HUES48 (cell line): ENCODE measurements at regions not wholly inside any gene's neighbourhood (a gene's known extent, or its start where the extent isn't known, plus 50 kb on each side); places are given as distances from the start of the nearest gene placed in this dataset.
"Not testable (repeated sequence)": the region's sequence is repeated elsewhere in the genome, so short reads cannot be mapped to it uniquely, and the experiment has no call there.

Source experiments
- H3K27ac ChIP-seq: one replicate; pipeline ENCODE4 v1.7.0; 2013; ENCODE audit warnings: low read depth, low read length, inconsistent platforms
- H3K27me3 ChIP-seq: 2 replicates; pipeline ENCODE4 v1.6.1; 2013; ENCODE audit warnings: mild to moderate bottlenecking, low read length; ENCODE audit not compliant: control insufficient read depth, insufficient read depth
- H3K36me3 ChIP-seq: 2 replicates; pipeline ENCODE4 v1.6.1; 2013; ENCODE audit warnings: low read length; ENCODE audit not compliant: control insufficient read depth, insufficient read depth
- H3K4me1 ChIP-seq: 2 replicates; pipeline ENCODE4 v1.6.1; 2013; ENCODE audit warnings: mild to moderate bottlenecking, low read length; ENCODE audit not compliant: control insufficient read depth, insufficient read depth
- H3K4me3 ChIP-seq: 2 replicates; pipeline ENCODE4 v1.5.1; 2013; ENCODE audit warnings: mild to moderate bottlenecking, low read depth, low read length
- H3K9ac ChIP-seq: 2 replicates; pipeline ENCODE4 v1.6.1; 2013; ENCODE audit warnings: mild to moderate bottlenecking, low read depth, low read length, moderate library complexity
- H3K9me3 ChIP-seq: 2 replicates; pipeline ENCODE4 v1.6.1; 2013; ENCODE audit warnings: low read length; ENCODE audit not compliant: control insufficient read depth, insufficient read depth

DNA sequence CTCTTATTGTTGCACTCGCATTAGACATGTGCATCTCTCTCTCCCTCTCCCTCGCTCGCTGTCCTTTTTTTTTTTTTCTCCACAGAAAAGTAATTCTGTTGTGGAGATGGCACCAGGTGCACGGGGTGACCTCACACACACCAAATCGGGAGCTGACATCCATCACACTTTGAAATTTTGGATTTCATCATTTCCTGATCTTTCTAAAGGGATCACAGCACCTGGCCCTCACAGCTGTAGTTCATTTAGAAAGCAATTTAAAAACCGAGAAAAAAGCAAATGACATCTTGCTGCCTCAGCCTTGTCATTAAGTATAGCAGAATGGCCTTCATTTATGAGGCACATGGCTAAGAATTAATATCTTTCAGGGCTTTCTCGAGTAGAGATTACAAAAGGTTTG is 717.2 kb downstream of the RNF144A start:
- no peak overlapping the region for H3K9ac ChIP-seq
- H3K27ac ChIP-seq = no peak overlapping the region
- H3K9me3 ChIP-seq = no peaks in the 10 kb centered on the region

DNA sequence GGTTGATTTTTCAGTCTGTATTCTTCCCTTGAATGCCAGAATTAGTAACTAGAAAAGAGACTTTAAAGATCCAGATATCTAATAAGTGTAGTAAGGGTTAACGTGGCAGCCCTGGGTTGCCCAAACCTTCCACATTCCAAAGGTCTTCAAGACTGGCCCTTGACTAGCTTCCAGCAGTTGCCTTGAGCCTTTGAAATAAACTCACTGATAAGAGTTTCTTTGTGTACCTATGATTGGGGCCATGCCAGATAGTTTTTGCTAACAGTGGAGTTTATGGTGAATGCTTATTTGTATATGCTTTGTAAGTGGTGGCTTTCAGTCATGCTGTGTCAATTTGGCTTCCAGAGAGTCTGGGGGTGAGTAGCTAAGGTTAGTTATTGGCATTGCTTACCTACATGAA is 722.3 kb downstream of the RNF144A start:
- no peak overlapping the region for H3K27ac ChIP-seq
- H3K9me3 ChIP-seq = peaks cover 15% of the 10 kb centered on the region
- H3K9ac ChIP-seq = no peak overlapping the region
- H3K27me3 ChIP-seq = no peaks in the 10 kb centered on the region
- H3K4me1 ChIP-seq = no peaks in the 10 kb centered on the region
- H3K36me3 ChIP-seq = no peaks in the 10 kb centered on the region
- no peak overlapping the region for H3K4me3 ChIP-seq

More for the DNA sequence above, 717.2 kb downstream of the RNF144A start:
- Histone ChIP-seq H3K27me3 (no peaks in the 10 kb centered on the region), H3K36me3 (no peaks in the 10 kb centered on the region), H3K4me3 (no peak overlapping the region), H3K4me1 (no peaks in the 10 kb centered on the region)

GRCh38 chr2:7641272-7641671 is 724.1 kb downstream of the RNF144A start:
- H3K27me3 ChIP-seq, H3K4me3 ChIP-seq, H3K4me1 ChIP-seq, H3K9ac ChIP-seq, H3K27ac ChIP-seq, H3K36me3 ChIP-seq: not testable (repeated sequence)
- H3K9me3 ChIP-seq = peaks cover 15% of the 10 kb centered on the region

DNA sequence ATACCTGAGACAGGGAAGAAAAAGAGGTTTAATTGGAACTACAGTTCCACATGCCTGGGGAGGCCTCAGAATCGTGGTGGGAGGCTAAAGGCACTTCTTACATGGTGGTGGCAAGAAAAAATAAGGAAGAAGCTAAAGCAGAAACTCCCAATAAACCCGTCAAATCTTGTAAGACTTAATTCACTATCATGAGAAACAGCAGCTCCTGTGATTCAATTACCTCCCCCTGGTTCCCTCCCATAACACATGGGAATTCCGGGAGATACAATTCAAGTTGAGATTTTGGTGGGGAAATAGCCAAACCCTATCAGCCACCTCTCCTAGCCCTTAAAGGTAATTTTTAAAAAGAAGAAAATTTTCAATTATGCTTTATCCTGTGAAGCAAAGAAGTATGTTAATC is 728.8 kb downstream of the RNF144A start:
- Histone ChIP-seq H3K4me1 (no peaks in the 10 kb centered on the region), H3K27ac (no peak overlapping the region), H3K9ac (no peak overlapping the region), H3K9me3 (peaks cover 9% of the 10 kb centered on the region), H3K36me3 (no peaks in the 10 kb centered on the region), H3K4me3 (no peak overlapping the region), H3K27me3 (no peaks in the 10 kb centered on the region)

GRCh38 chr2:7646661-7647060 is 729.4 kb downstream of the RNF144A start:
- H3K4me3 ChIP-seq = no peak overlapping the region
- H3K27me3 ChIP-seq = no peaks in the 10 kb centered on the region
- no peaks in the 10 kb centered on the region for H3K4me1 ChIP-seq
- H3K36me3 ChIP-seq = no peaks in the 10 kb centered on the region
- H3K9me3 ChIP-seq = peaks cover 3% of the 10 kb centered on the region
- H3K9ac ChIP-seq = no peak overlapping the region
- no peak overlapping the region for H3K27ac ChIP-seq

DNA sequence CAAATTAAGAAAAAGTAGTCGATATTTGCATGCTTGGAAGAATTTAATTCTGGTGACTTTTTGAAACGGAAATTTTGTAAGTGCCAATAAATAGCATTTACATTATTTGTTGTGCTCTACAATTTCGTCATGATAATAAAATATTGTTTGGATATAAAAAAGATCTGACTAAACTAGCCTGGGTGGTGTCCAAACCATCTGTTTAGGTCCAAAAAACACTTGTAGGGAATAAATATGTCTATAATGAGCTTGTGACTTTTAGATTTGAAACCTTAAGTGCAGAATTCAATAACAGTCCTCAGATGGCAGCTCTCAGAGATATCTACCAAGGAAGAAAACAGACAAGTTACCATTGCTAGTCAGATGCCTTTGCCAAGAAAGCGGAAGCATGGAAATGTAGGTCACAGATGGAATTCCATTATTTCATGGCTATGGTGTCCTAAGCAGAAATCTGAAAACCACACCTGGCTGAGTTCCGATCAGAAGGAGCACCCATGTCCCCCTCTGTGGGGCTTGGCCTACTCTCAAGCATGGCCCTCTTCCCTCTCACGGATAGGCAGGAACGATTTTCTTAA is 731.1 kb downstream of the RNF144A start:
- Histone ChIP-seq H3K9me3 (peaks cover 10% of the 10 kb centered on the region), H3K9ac (no peak overlapping the region), H3K4me1 (no peaks in the 10 kb centered on the region), H3K4me3 (no peak overlapping the region), H3K27me3 (no peaks in the 10 kb centered on the region), H3K27ac (no peak overlapping the region), H3K36me3 (no peaks in the 10 kb centered on the region)

DNA sequence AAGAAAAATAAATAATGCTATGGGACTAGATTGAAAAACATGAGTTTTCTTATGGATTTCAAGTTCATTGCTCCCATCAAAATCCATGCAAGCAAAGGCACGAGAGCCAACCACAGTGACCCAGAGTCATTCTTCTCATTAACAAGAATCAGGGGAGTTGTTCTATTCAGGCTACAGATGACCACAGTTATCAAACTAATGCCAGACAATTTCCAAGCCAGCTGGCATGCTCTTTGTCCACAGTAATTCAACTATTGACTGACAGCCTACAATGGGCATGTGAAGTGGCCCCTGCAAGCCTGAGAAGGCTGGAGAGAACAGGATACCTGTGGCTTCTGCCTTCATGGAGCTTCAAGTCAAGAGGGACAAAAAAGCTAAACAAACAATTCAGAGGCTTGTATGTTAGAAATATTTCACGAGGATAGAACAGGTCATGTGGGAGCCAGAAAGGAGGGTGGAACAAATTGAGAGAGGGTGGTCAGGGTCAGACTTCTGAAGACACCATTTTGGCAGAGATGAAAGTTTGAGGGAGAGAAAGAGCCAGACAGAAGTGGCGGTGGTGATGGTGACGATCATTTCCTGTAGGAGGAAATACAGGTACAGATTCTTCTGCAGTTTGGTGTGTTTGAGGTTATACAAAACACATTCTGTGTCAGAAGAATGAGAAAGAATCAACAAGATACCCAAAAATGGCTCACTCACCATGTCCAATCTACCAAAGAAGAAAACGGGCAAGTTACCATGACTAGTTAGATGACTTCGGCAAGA is 732.4 kb downstream of the RNF144A start:
- Histone ChIP-seq H3K27ac (no peak overlapping the region), H3K9me3 (peaks cover 14% of the 10 kb centered on the region), H3K4me3 (no peak overlapping the region), H3K9ac (no peak overlapping the region), H3K36me3 (no peaks in the 10 kb centered on the region), H3K4me1 (no peaks in the 10 kb centered on the region), H3K27me3 (no peaks in the 10 kb centered on the region)

- no peaks in the 10 kb centered on the region for H3K27me3 ChIP-seq
- no peaks in the 10 kb centered on the region for H3K36me3 ChIP-seq
- H3K9ac ChIP-seq = no peak overlapping the region
- H3K9me3 ChIP-seq = peaks cover 14% of the 10 kb centered on the region
- H3K4me1 ChIP-seq = no peaks in the 10 kb centered on the region; the same call in 1 of the 2 replicates
- H3K27ac ChIP-seq = no peak overlapping the region
- no peak overlapping the region for H3K4me3 ChIP-seq
These were observed 736.4 kb downstream of the RNF144A start for GRCh38 chr2:7653617-7654016.

DNA sequence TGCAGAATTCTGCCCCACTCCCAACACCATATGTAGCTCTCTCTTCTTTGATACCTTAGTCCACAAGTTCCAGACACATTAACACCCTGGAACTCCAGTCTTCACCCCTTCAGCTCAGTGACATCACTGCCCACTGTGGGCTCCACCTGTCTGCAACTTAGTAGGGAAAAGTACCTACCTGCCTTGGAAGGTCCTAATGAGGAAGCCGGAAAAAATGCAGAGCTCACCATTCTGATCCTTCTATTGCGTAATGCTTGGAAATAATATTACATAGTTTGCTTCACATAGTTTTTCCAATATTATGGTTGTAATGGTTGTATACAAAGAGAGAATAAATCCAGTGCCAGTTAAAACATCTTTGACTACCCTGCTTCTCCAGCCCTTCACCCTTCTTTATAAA is 738.4 kb downstream of the RNF144A start:
- Histone ChIP-seq H3K4me1 (no peaks in the 10 kb centered on the region; the same call in 1 of the 2 replicates), H3K4me3 (no peak overlapping the region), H3K27me3 (no peaks in the 10 kb centered on the region), H3K9ac (no peak overlapping the region), H3K27ac (no peak overlapping the region), H3K36me3 (no peaks in the 10 kb centered on the region), H3K9me3 (peaks cover 14% of the 10 kb centered on the region)

GRCh38 chr2:7657526-7657925 is 740.3 kb downstream of the RNF144A start:
- H3K4me3 ChIP-seq, H3K27me3 ChIP-seq, H3K9me3 ChIP-seq, H3K36me3 ChIP-seq, H3K9ac ChIP-seq, H3K27ac ChIP-seq, H3K4me1 ChIP-seq: not testable (repeated sequence)

DNA sequence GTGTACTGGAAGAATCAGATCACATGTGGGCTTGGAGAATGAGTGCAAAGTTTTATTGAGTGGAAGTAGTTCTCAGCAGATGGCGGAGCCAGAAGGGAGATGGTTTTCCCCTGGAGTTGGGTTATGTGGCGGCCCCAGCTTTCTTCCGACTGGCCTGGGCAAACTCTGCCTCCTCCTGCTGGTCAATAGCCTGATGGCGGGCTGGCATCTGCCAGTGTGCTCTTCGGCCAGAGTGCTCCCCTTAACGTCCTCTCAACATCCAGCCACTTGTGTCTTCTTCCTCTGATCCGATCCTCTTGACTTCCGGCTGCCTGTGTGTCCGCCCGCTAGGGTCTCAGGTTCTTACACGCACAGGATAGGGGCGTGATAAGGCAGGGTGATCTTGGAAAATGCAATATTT is 741.3 kb downstream of the RNF144A start:
- Histone ChIP-seq H3K9ac (no peak overlapping the region), H3K9me3 (peaks cover 2% of the 10 kb centered on the region), H3K27ac (no peak overlapping the region), H3K27me3 (no peaks in the 10 kb centered on the region), H3K36me3 (no peaks in the 10 kb centered on the region), H3K4me1 (no peaks in the 10 kb centered on the region; the same call in 1 of the 2 replicates), H3K4me3 (no peak overlapping the region)
